Progenitor cell of endocrine pancreas (in vitro differentiated cells): ENCODE measurements at regions not wholly inside any gene's neighbourhood (a gene's known extent, or its start where the extent isn't known, plus 50 kb on each side); places are given as distances from the start of the nearest gene placed in this dataset.

ENCODE experiments used
- DNase-seq: peaks from one replicate; pipeline ENCODE4 v3.0.0; 2021; ENCODE audit warnings: low spot score; ENCODE audit not compliant: unreplicated experiment
- H3K27ac Mint-ChIP-seq: 2 replicates; pipeline ENCODE4 v1.8.0; 2021; ENCODE audit warnings: mild to moderate bottlenecking, moderate library complexity, mixed read lengths
- H3K27me3 Mint-ChIP-seq: 2 replicates; pipeline ENCODE4 v1.8.0; 2021; ENCODE audit warnings: mixed read lengths
- H3K36me3 Mint-ChIP-seq: 2 replicates; pipeline ENCODE4 v1.8.0; 2022; ENCODE audit warnings: mixed read lengths; ENCODE audit not compliant: insufficient read depth
- H3K4me1 Mint-ChIP-seq: 2 replicates; pipeline ENCODE4 v1.8.0; 2021; ENCODE audit warnings: low read depth, mixed read lengths
- H3K4me3 Mint-ChIP-seq: 2 replicates; pipeline ENCODE4 v1.8.0; 2021; ENCODE audit warnings: low read depth, mild to moderate bottlenecking, moderate library complexity, mixed read lengths
- H3K9me3 Mint-ChIP-seq: 2 replicates; pipeline ENCODE4 v1.8.0; 2021; ENCODE audit warnings: low read depth, mixed read lengths
- TF ChIP-seq, protein P1 (sequence below): fragments of 200-600 bp; sonication (generic); IDR thresholded peaks from one replicate; pipeline ENCODE4 v1.5.0; 2021; ENCODE audit warnings: antibody characterized with exemption, mild to moderate bottlenecking; ENCODE audit not compliant: unreplicated experiment

DNA sequence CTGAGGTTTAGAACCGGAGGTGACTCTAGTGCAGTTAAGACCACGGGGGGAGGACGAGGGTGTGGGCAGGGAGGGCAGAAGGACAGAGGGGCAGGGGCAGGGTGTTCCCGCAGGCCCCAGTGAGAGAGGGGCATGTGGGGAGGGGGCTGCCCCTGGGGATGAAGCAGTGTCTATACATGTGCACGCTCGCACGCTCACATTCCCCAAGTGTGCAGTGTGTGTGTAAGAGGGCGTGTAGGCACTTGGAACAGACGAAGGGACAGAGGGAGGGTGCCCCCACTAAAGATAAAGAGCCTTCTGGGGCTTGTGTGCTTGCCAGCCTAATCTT, 69.5 kb upstream of the MEF2A start:
- TF ChIP-seq, protein P1, sequence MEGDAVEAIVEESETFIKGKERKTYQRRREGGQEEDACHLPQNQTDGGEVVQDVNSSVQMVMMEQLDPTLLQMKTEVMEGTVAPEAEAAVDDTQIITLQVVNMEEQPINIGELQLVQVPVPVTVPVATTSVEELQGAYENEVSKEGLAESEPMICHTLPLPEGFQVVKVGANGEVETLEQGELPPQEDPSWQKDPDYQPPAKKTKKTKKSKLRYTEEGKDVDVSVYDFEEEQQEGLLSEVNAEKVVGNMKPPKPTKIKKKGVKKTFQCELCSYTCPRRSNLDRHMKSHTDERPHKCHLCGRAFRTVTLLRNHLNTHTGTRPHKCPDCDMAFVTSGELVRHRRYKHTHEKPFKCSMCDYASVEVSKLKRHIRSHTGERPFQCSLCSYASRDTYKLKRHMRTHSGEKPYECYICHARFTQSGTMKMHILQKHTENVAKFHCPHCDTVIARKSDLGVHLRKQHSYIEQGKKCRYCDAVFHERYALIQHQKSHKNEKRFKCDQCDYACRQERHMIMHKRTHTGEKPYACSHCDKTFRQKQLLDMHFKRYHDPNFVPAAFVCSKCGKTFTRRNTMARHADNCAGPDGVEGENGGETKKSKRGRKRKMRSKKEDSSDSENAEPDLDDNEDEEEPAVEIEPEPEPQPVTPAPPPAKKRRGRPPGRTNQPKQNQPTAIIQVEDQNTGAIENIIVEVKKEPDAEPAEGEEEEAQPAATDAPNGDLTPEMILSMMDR = no peak
- H3K4me3 Mint-ChIP-seq = no peak overlapping the region

DNA sequence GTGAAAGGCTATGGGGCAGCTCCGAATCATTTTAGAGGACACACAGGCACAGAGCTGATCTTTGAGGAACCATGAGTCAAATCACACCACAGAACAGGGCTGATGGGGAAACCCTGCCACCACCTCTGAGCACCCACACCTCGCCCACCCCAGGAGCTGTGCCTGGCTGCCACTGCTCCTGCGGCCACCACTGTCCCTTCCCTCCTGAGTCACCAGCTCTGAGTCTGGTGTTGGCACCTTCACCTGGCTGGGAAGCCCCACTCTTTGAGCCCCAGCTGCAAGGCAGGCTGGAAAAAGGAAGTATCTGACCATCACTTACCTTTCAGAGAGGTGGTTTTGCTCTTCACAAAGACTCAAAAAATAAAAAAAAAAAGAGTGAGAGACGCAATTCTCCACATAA, 63.6 kb upstream of the MEF2A start:
- no peak overlapping the region for H3K4me3 Mint-ChIP-seq
- TF ChIP-seq, protein P1 = no peak

More for the DNA sequence above, 69.5 kb upstream of the MEF2A start:
- DNase-seq = no peak
- Mint-ChIP-seq H3K4me1 (peaks cover 13% of the 10 kb centered on the region), H3K36me3 (no peaks in the 10 kb centered on the region), H3K9me3 (peaks cover 17% of the 10 kb centered on the region), H3K27ac (no peak overlapping the region), H3K27me3 (peaks cover 3% of the 10 kb centered on the region)

DNA sequence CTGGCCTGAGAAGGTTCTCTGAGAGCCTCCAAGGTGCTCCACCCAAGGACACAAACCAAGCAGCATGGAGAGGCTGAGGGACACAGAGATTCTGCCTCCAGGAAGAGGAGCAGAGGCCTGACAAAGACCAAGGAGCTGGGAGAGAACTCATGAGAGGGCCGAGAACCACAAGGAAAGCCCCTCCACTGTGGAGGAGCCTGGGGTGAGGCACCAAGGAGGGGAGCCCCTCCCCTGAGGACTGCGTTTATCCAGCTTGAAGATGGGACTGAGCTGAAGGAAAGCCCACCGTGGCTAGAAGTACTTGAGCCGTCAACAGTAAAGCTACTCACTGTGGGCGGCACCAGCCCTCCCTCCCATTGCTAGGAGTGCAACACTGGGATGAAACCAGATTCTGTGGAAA, 63.1 kb upstream of the MEF2A start:
- DNase-seq = no peak
- H3K4me1 Mint-ChIP-seq = peaks cover 8% of the 10 kb centered on the region
- peaks cover 7% of the 10 kb centered on the region for H3K9me3 Mint-ChIP-seq
- no peak overlapping the region for H3K4me3 Mint-ChIP-seq
- TF ChIP-seq, protein P1 = no peak
- H3K27me3 Mint-ChIP-seq = no peaks in the 10 kb centered on the region
- H3K36me3 Mint-ChIP-seq = no peaks in the 10 kb centered on the region
- H3K27ac Mint-ChIP-seq = no peak overlapping the region

More for the DNA sequence above, 63.6 kb upstream of the MEF2A start:
- Mint-ChIP-seq H3K27me3 (no peaks in the 10 kb centered on the region), H3K4me1 (peaks cover 8% of the 10 kb centered on the region), H3K9me3 (peaks cover 10% of the 10 kb centered on the region), H3K36me3 (no peaks in the 10 kb centered on the region), H3K27ac (no peak overlapping the region)
- no peak for DNase-seq

DNA sequence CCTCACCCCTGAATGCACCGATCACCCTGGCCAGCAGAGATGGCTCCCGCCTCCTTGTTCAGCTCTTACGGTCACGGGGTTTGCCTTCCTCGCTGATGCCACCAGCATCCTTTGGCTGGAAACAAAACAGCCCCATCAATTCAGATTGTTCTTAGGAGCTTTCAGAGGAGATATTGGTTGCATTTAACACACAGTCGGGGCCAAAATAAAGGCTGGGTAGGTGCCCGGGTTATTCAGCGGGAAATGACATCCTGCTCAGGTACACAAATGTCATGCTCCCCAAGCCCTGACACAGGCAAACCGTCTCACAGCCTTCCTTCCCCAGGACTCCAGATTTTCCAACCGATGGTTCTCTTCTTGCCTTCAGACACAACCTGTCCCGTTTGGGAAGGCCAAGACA, 62.4 kb upstream of the MEF2A start:
- no peak for DNase-seq
- no peak overlapping the region for H3K4me3 Mint-ChIP-seq
- H3K4me1 Mint-ChIP-seq = peaks cover 8% of the 10 kb centered on the region
- no peaks in the 10 kb centered on the region for H3K27me3 Mint-ChIP-seq
- H3K9me3 Mint-ChIP-seq = peaks cover 1% of the 10 kb centered on the region
- H3K36me3 Mint-ChIP-seq = no peaks in the 10 kb centered on the region
- H3K27ac Mint-ChIP-seq = no peak overlapping the region
- TF ChIP-seq, protein P1 = no peak

DNA sequence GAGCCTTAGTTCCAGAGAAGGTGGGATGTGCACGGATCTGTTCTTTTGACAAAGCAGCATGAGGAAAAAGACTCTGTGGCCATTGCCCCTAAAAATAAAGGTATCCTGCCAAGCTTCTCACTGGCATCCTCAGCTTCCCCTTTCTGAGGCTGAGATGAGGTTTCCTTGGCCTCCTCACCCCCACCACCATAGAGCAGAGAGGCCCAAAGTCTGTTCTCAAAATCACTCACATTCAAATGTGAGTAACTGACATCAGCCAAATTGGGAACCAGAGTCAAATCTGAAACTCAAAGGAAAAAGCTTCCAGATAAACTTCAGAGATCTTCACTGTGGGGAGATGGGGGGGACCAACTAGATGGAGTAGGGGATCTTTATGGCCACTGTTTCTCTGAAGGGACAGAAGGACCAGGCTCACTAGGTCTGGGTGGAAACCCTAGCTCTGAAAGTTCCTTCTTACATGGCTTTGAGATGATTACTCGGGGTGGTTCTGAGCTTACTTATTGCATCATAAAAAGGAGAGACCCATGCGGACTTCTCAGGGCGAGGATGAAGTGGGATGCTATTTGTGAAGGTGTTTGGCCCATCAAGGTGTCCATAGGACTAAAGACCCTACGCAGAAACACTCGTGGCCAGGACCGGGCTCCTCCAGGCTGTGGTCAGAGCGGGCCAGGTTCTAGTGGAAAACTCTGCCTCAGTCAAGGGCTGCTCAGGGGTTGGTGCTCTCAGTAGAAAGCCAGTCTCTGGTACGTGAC, 61.5 kb upstream of the MEF2A start:
- TF ChIP-seq, protein P1 = no peak
- H3K36me3 Mint-ChIP-seq = no peaks in the 10 kb centered on the region

More for the DNA sequence above, 61.5 kb upstream of the MEF2A start:
- no peak for DNase-seq
- Mint-ChIP-seq H3K27ac (no peak overlapping the region), H3K9me3 (no peaks in the 10 kb centered on the region), H3K4me1 (peaks cover 8% of the 10 kb centered on the region), H3K27me3 (no peaks in the 10 kb centered on the region), H3K4me3 (no peak overlapping the region)
